Psoas muscle (tissue), 7 donors: ENCODE measurements at regions not wholly inside any gene's neighbourhood (a gene's known extent, or its start where the extent isn't known, plus 50 kb on each side); places are given as distances from the start of the nearest gene placed in this dataset.

Experiments used
- ATAC-seq, 4 donors: fragments of 200-7000 bp; cut with Tn5 transposase; one replicate each; pipeline ENCODE4 v1.9.1; 2020; ENCODE audit warnings: moderate library complexity in 3 of 4, mild to moderate bottlenecking in 2 of 4
- DNase-seq, 2 donors: peaks; one replicate each; pipeline ENCODE4 v3.0.0-alpha.2; 2020
- H3K27ac ChIP-seq: fragments of 200-600 bp; one replicate; pipeline ENCODE4 v1.8.0; 2022
- H3K27me3 ChIP-seq, 3 donors: fragments of 200-600 bp in 1 of 3; one replicate each; pipeline versions ENCODE4 v1.6.1 to v1.8.0; 2013 to 2022; ENCODE audit warnings: low read length in 2 of 3, mild to moderate bottlenecking in 2 of 3, moderate library complexity in 1 of 3; ENCODE audit not compliant: insufficient read depth in 3 of 3
- H3K36me3 ChIP-seq, 2 donors: fragments of 200-600 bp in 1 of 2; one replicate each; pipeline versions ENCODE4 v1.6.1 to v1.8.0; 2013 to 2022; ENCODE audit warnings: low read depth in 1 of 2, mild to moderate bottlenecking in 1 of 2, moderate library complexity in 1 of 2; ENCODE audit not compliant: insufficient read depth in 1 of 2
- H3K4me1 ChIP-seq: fragments of 200-600 bp; one replicate; pipeline ENCODE4 v1.8.0; 2022
- H3K4me3 ChIP-seq: fragments of 200-600 bp; one replicate; pipeline ENCODE4 v1.8.0; 2022; ENCODE audit warnings: mild to moderate bottlenecking
- H3K9me3 ChIP-seq: fragments of 200-600 bp; one replicate; pipeline ENCODE4 v1.8.0; 2022
- WGBS, 3 donors: extraction: QIAGEN DNeasy Blood & Tissue Kit; methylation state at CpG; one replicate each; pipeline versions ENCODE4 v1.1.6 to v1.1.7; 2013; 5-methylcytosine and 5-hydroxymethylcytosine counted together
- intact Hi-C, 2 donors: fragments of 100-400 bp; cut with DNase I; formaldehyde crosslinking; loops; one replicate each; pipeline versions ENCODE4 v1.11.0 to v1.14.2; 2022
- TF ChIP-seq, protein P1 (sequence below): fragments of 200-600 bp; IDR thresholded peaks from one replicate; pipeline ENCODE4 v1.8.0; 2022; ENCODE audit warnings: antibody characterized with exemption
- donor health status: healthy with polysubstance abuse.
- donor health status: DM: no; HTN: no; CAD: no; lungs with moderate emphysema.
- donor health status: Bipolar disorder and iron deficiency.
- donor health status: healthy.
- donor health status: DM: yes; HTN: yes; CAD: no.
- donor health status: DM: no; HTN: no; CAD: no.
- donor health status: DM: yes; HTN: yes; CAD: no.

DNA sequence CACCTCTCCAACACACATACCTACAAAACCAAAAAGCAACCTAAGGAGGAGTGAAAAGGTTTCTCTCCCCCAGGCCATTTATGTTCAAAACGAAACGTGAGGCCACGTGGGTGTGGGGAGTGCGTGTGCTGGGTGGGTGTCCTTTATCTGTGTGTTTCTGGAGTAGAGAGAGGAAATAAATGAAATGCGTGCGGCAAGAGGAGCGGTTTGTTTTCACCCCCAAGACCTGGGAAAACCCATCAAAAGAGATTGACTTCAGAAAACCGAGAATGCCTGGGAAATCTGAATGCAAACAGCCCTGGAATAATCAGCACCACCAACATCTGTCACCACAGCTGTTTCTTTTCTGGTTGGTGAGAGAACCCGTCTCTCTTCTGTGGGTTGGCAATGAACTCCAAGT lies 137.4 kb downstream of the INSIG2 start:
- no peak overlapping the region for H3K4me3 ChIP-seq
- no peak for DNase-seq
- no peaks in the 10 kb centered on the region for H3K36me3 ChIP-seq
- H3K4me1 ChIP-seq: peaks cover 11% of the 10 kb centered on the region
- H3K27ac ChIP-seq: no peak overlapping the region
- WGBS, 3 donors: 66 to 73% (median 72%) methylated on average over 9 of the region's 9 CpGs
- H3K9me3 ChIP-seq: no peaks in the 10 kb centered on the region
- peaks cover 7 to 68% (median 15%) of the 10 kb centered on the region in 3 donors for H3K27me3 ChIP-seq
- intact Hi-C loops: loop anchor here (5.0 to 10.0 kb wide), 2 partner anchors 529 to 637 kb away; no protein-coding TSS in a partner anchor
- ATAC-seq: no peak
- TF ChIP-seq, protein P1, sequence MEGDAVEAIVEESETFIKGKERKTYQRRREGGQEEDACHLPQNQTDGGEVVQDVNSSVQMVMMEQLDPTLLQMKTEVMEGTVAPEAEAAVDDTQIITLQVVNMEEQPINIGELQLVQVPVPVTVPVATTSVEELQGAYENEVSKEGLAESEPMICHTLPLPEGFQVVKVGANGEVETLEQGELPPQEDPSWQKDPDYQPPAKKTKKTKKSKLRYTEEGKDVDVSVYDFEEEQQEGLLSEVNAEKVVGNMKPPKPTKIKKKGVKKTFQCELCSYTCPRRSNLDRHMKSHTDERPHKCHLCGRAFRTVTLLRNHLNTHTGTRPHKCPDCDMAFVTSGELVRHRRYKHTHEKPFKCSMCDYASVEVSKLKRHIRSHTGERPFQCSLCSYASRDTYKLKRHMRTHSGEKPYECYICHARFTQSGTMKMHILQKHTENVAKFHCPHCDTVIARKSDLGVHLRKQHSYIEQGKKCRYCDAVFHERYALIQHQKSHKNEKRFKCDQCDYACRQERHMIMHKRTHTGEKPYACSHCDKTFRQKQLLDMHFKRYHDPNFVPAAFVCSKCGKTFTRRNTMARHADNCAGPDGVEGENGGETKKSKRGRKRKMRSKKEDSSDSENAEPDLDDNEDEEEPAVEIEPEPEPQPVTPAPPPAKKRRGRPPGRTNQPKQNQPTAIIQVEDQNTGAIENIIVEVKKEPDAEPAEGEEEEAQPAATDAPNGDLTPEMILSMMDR: no peak

DNA sequence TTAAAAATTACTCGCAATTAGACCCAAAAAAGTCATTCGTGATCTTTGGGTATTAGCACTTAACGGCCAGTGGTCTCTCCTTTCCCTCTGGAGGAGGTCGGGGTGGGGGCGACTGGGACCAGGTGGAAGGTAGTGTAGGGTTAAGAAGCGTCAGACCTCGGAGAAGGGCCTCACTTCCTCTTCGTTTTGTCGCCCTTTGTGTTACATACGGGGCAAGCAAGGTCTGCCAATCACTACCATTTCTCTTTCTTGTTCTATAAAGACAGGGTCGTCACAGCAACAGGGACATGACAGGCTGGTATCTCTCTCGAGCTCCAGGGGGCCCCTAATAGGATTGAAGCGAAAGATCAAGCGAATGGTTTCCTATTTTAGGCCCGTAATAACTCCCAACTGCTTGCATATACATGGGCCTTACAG lies 136.6 kb downstream of the INSIG2 start:
- WGBS, 3 donors: 66 to 72% (median 70%) methylated on average over 15 of the region's 15 CpGs
- H3K27ac ChIP-seq: peak overlapping the region; percentile 69
- peaks cover 11% of the 10 kb centered on the region for H3K4me1 ChIP-seq
- DNase-seq (no peak), ATAC-seq (peak in 1 of 4 donors; percentile 38)
- intact Hi-C loops: loop anchor here (5.0 to 10.0 kb wide), 3 partner anchors 530 to 637 kb away; no protein-coding TSS in a partner anchor
- no peaks in the 10 kb centered on the region for H3K9me3 ChIP-seq
- TF ChIP-seq, protein P1: no peak
- peaks cover 7 to 74% (median 15%) of the 10 kb centered on the region in 3 donors for H3K27me3 ChIP-seq
- no peaks in the 10 kb centered on the region for H3K36me3 ChIP-seq
- peak overlapping the region; percentile 69 for H3K4me3 ChIP-seq

DNA sequence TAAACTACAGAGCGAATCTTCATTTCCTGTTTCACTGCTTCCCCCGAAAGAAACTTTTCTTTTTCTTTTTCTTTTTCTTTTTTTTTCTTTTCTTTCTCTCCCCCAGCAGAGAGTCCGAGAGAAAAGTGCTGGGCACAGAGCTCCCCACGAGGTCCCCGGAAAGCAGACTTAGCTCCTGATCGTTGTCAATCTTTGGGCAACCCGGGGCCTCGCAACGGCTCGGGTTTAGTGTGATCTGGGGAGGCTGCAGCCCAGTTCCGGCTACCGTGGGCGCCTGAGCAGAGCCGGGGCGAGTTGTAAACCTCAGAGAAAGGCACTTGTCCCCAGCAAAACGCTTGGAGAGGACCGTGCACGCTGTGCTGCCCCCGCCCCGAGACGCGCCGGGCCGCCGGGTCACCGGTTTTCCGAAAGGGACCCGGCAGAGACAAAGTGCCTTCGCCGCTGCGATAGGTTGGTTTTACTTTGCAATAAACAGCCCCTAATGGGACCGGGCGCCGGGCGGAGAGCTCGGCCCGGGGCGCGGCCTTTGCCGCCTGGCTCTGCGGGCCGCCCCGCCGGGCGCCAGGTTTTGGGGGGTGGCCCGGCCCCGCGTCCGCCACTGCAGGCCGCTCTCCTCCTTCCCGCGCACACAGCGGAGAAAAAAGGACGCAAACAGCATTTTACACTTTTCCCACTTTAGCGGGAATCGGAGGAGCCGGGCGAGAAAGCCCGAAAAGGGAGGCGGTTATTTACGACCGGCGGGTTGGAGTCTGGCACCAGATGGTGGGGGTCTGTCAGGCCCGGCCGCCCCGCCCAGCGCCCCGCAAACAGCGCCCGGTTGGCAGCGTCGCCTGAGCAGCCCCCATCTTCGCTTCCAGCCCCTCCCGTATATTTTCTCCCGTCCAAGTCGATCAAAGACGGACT lies 136.0 kb downstream of the INSIG2 start:
- no peaks in the 10 kb centered on the region for H3K36me3 ChIP-seq
- H3K4me1 ChIP-seq: peaks cover 11% of the 10 kb centered on the region
- intact Hi-C loops: loop anchor here (2.0 to 10.0 kb wide), 3 partner anchors 531 to 641 kb away; no protein-coding TSS in a partner anchor
- H3K27ac ChIP-seq: peak overlapping the region; percentile 69
- peak; percentile 34 to 67 (median 54) for ATAC-seq
- H3K27me3 ChIP-seq: peaks cover 7 to 80% (median 15%) of the 10 kb centered on the region in 3 donors
- no peaks in the 10 kb centered on the region for H3K9me3 ChIP-seq
- H3K4me3 ChIP-seq: peak overlapping the region; percentile 69
- TF ChIP-seq, protein P1: no peak
- 9 to 17% (median 14%) methylated on average over 63 to 77 of the region's 77 CpGs for WGBS, 3 donors
- DNase-seq: peak; percentile 26 to 53

DNA sequence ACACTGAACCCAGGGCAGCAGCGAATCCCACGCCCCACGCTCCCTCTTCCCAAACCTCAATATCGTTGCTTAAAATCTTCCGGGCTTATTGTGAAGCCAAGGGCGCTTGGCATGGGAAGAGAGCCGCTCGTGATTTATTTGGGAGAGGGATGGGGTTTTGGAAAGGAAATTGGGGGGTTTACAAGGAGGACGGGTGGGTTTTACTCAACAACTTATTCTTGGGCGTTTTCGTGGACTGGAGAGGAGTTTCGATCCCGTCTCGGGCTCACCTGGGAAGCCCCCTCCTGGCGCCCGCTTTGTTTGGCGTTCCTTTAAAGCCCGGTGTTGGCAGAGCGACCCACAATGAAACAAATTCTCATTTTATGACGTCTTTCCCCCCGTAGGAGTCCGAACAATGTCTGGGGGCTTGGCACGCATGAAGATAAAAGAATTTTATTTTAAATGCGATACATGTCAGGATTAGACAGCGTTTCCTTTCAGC lies 135.3 kb downstream of the INSIG2 start:
- Histone ChIP-seq H3K4me3 (peak overlapping the region; percentile 69), H3K27ac (peak overlapping the region; percentile 69), H3K36me3 (no peaks in the 10 kb centered on the region), H3K9me3 (no peaks in the 10 kb centered on the region), H3K27me3 (peaks cover 7 to 83% (median 15%) of the 10 kb centered on the region in 3 donors), H3K4me1 (peaks cover 11% of the 10 kb centered on the region)
- no peak for DNase-seq
- TF ChIP-seq, protein P1: no peak
- intact Hi-C loops: loop anchor here (2.0 to 10.0 kb wide), 3 partner anchors 531 to 641 kb away; no protein-coding TSS in a partner anchor
- 23 to 26% (median 25%) methylated on average over 25 of the region's 25 CpGs for WGBS, 3 donors
- peak in 1 of 4 donors; percentile 50 for ATAC-seq
